ENCODE measurements at regions not wholly inside any gene's neighbourhood (a gene's known extent, or its start where the extent isn't known, plus 50 kb on each side); places are given as distances from the start of the nearest gene placed in this dataset.

GRCh38 chr1:111568160-111568647 is 51.4 kb upstream of the RAP1A start:
- H3K9me3 ChIP-seq (ENCODE audit: control insufficient read depth in 4 of 4, low read length in 3 of 4): no peaks in the 10 kb centered on the region
- H3K27ac ChIP-seq (ENCODE audit: low read depth in 1 of 2, low read length in 2 of 2): no peak overlapping the region
- peaks cover 0 to 29% (median 21%) of the 10 kb centered on the region in 4 donors for H3K4me1 ChIP-seq (ENCODE audit: control insufficient read depth in 4 of 4, insufficient read depth in 4 of 4, low read length in 3 of 4)
- TF ChIP-seq JUND (IDR thresholded peaks at IDR 0.05): no peak
- no peak for TF ChIP-seq FOXA2 (IDR thresholded peaks at IDR 0.05)
- TF ChIP-seq YY1 (IDR thresholded peaks at IDR 0.05): no peak
- no peak for TF ChIP-seq GABPA (IDR thresholded peaks at IDR 0.05 in 1 of 2, conservative IDR thresholded peaks at IDR 0.05 in 1 of 2)
- TF ChIP-seq HNF4A (conservative IDR thresholded peaks at IDR 0.05): no peak
- TF ChIP-seq SP1 (IDR thresholded peaks at IDR 0.05): no peak
- TF ChIP-seq HNF4G (IDR thresholded peaks at IDR 0.05): no peak
- no peak for TF ChIP-seq EGR1 (IDR thresholded peaks at IDR 0.05; ENCODE audit: low read depth in 2 of 2)
- TF ChIP-seq RAD21 (IDR thresholded peaks at IDR 0.05): no peak
- no peak for TF ChIP-seq NR2F2 (IDR thresholded peaks at IDR 0.05)
- no peak for TF ChIP-seq ATF3 (IDR thresholded peaks at IDR 0.05)
- TF ChIP-seq MAX (IDR thresholded peaks at IDR 0.05): no peak
- no peaks in the 10 kb centered on the region for H3K27me3 ChIP-seq (ENCODE audit: control insufficient read depth in 4 of 4, insufficient read depth in 4 of 4, low read length in 3 of 4)
- H3K36me3 ChIP-seq (ENCODE audit: control insufficient read depth in 4 of 4, insufficient read depth in 3 of 4, low read depth in 1 of 4, low read length in 3 of 4): no peaks in the 10 kb centered on the region
- no peak overlapping the region for H3K9ac ChIP-seq (ENCODE audit: low read depth in 1 of 2, low read length in 2 of 2)
- no peak overlapping the region for H3K4me3 ChIP-seq (ENCODE audit: low read depth in 1 of 3, low read length in 3 of 3)
- 82% methylated on average over 2 of the region's 2 CpGs for WGBS
- DNase-seq (ENCODE audit: low spot score): no peak

Measured in liver (tissue), 7 donors.